WTC11 (cell line): ENCODE measurements at regions not wholly inside any gene's neighbourhood (a gene's known extent, or its start where the extent isn't known, plus 50 kb on each side); places are given as distances from the start of the nearest gene placed in this dataset.

Source experiments
- ATAC-seq: fragments of 200-7000 bp; cut with Tn5 transposase; 2 replicates; pipeline ENCODE4 v1.10.0; 2021; ENCODE audit warnings: mild to moderate bottlenecking, moderate library complexity
- CTCF ChIA-PET: fragments of 300-600 bp; sonication (Branson Sonifier 250); formaldehyde crosslinking; loops from one replicate; lab custom pipeline; 2021; ENCODE audit warnings: antibody characterized with exemption; lab: Charles Lee
- POLR2A ChIA-PET: fragments of 350-600 bp; sonication (Branson Sonifier 250); formaldehyde crosslinking; loops from one replicate; lab custom pipeline; 2021; ENCODE audit warnings: antibody characterized with exemption; lab: Charles Lee
- DNase-seq: peaks from one replicate; pipeline ENCODE4 v3.0.0; 2021; ENCODE audit warnings: low spot score
- H3K27ac Mint-ChIP-seq: 2 replicates; pipeline ENCODE4 v1.8.0; 2021; ENCODE audit warnings: mixed read lengths
- H3K27me3 Mint-ChIP-seq: 2 replicates; pipeline ENCODE4 v1.8.0; 2021; ENCODE audit warnings: low read depth, mild to moderate bottlenecking, moderate library complexity, mixed read lengths
- H3K36me3 Mint-ChIP-seq: 2 replicates; pipeline ENCODE4 v1.8.0; 2021; ENCODE audit warnings: mixed read lengths
- H3K4me1 Mint-ChIP-seq: 2 replicates; pipeline ENCODE4 v1.8.0; 2022; ENCODE audit warnings: mixed read lengths
- H3K4me3 Mint-ChIP-seq: 2 replicates; pipeline ENCODE4 v1.8.0; 2021; ENCODE audit warnings: mild to moderate bottlenecking, moderate library complexity, mixed read lengths
- H3K9me3 Mint-ChIP-seq: 2 replicates; pipeline ENCODE4 v1.8.0; 2021; ENCODE audit warnings: mixed read lengths
- AFF4 ChIP-seq: sonication (generic); formaldehyde crosslinking; IDR thresholded peaks from 2 replicates; pipeline ENCODE4 v1.8.1; 2023; ENCODE audit warnings: mild to moderate bottlenecking, missing genetic modification reagents, borderline replicate concordance
- ARID4B ChIP-seq: sonication (generic); formaldehyde crosslinking; IDR thresholded peaks from 2 replicates; pipeline ENCODE4 v1.8.0; 2023; ENCODE audit warnings: missing genetic modification reagents, mild to moderate bottlenecking, borderline replicate concordance
- CREB1 ChIP-seq: sonication (generic); formaldehyde crosslinking; IDR thresholded peaks from 2 replicates; pipeline ENCODE4 v1.8.0; 2023; ENCODE audit warnings: mild to moderate bottlenecking, missing genetic modification reagents
- E2F1 ChIP-seq: sonication (generic); formaldehyde crosslinking; IDR thresholded peaks from 2 replicates; pipeline ENCODE4 v1.8.0; 2022; ENCODE audit warnings: mild to moderate bottlenecking, missing genetic modification reagents
- ELF4 ChIP-seq: sonication (generic); formaldehyde crosslinking; IDR thresholded peaks from 2 replicates; pipeline ENCODE4 v1.8.1; 2022; ENCODE audit warnings: low read depth, mild to moderate bottlenecking, moderate library complexity, missing genetic modification reagents
- FOXK1 ChIP-seq: sonication (generic); formaldehyde crosslinking; IDR thresholded peaks from 2 replicates; pipeline ENCODE4 v1.8.0; 2022; ENCODE audit warnings: mild to moderate bottlenecking, moderate library complexity, missing genetic modification reagents
- GRHL2 ChIP-seq: fragments of 250-450 bp; sonication (Bioruptor Pico); IDR thresholded peaks from 2 replicates; pipeline ENCODE4 v1.8.0; 2022; ENCODE audit warnings: mild to moderate bottlenecking, moderate library complexity; ENCODE audit not compliant: insufficient replicate concordance, severe bottlenecking
- GTF2I ChIP-seq: fragments of 250-450 bp; sonication (Bioruptor Pico); conservative IDR thresholded peaks from 2 replicates; pipeline ENCODE4 v1.4.0; 2021; ENCODE audit warnings: mild to moderate bottlenecking
- HMGA2 ChIP-seq: fragments of 250-450 bp; sonication (Bioruptor Pico); IDR thresholded peaks from 2 replicates; pipeline ENCODE4 v1.4.0; 2021; ENCODE audit warnings: mild to moderate bottlenecking, moderate library complexity
- HMGXB4 ChIP-seq: sonication (generic); formaldehyde crosslinking; IDR thresholded peaks from 2 replicates; pipeline ENCODE4 v1.8.1; 2023; ENCODE audit warnings: mild to moderate bottlenecking, moderate library complexity, missing genetic modification reagents
- JAZF1 ChIP-seq: fragments of 250-450 bp; sonication (Bioruptor Pico); IDR thresholded peaks from 2 replicates; pipeline ENCODE4 v1.9.0; 2021; ENCODE audit warnings: moderate library complexity, mild to moderate bottlenecking, inconsistent platforms
- JUN ChIP-seq: sonication (generic); formaldehyde crosslinking; IDR thresholded peaks from 2 replicates; pipeline ENCODE4 v1.8.0; 2023; ENCODE audit warnings: mild to moderate bottlenecking, missing genetic modification reagents
- NFE2L1 ChIP-seq: sonication (generic); formaldehyde crosslinking; IDR thresholded peaks from 2 replicates; pipeline ENCODE4 v1.8.1; 2023; ENCODE audit warnings: missing genetic modification reagents
- NR1H2 ChIP-seq: sonication (generic); formaldehyde crosslinking; IDR thresholded peaks from 2 replicates; pipeline ENCODE4 v1.9.0; 2021; ENCODE audit warnings: mild to moderate bottlenecking, moderate library complexity, missing genetic modification reagents
- NR2C2 ChIP-seq: sonication (generic); formaldehyde crosslinking; IDR thresholded peaks from 2 replicates; pipeline ENCODE4 v1.8.0; 2022; ENCODE audit warnings: mild to moderate bottlenecking, missing genetic modification reagents
- SOX15 ChIP-seq: fragments of 250-450 bp; sonication (Bioruptor Pico); IDR thresholded peaks from 2 replicates; pipeline ENCODE4 v1.9.0; 2021; ENCODE audit warnings: mild to moderate bottlenecking
- TCF7 ChIP-seq: sonication (generic); formaldehyde crosslinking; IDR thresholded peaks from 2 replicates; pipeline ENCODE4 v1.8.0; 2022; ENCODE audit warnings: mild to moderate bottlenecking, low read depth, missing genetic modification reagents, moderate library complexity
- TEAD4 ChIP-seq: sonication (generic); formaldehyde crosslinking; IDR thresholded peaks from 2 replicates; pipeline ENCODE4 v1.8.0; 2022; ENCODE audit warnings: mild to moderate bottlenecking, missing genetic modification reagents
- TP53 ChIP-seq: sonication (generic); formaldehyde crosslinking; IDR thresholded peaks from 2 replicates; pipeline ENCODE4 v1.8.1; 2023; ENCODE audit warnings: mild to moderate bottlenecking, missing genetic modification reagents
- ZNF138 ChIP-seq: sonication (generic); formaldehyde crosslinking; conservative IDR thresholded peaks from 2 replicates; pipeline ENCODE4 v1.8.1; 2022; ENCODE audit warnings: mild to moderate bottlenecking, moderate library complexity, missing genetic modification reagents
- ZNF317 ChIP-seq: sonication (generic); formaldehyde crosslinking; IDR thresholded peaks from 2 replicates; pipeline ENCODE4 v1.8.1; 2023; ENCODE audit warnings: low read depth, mild to moderate bottlenecking, moderate library complexity, missing genetic modification reagents, borderline replicate concordance
- ZNF416 ChIP-seq: fragments of 250-450 bp; sonication (Bioruptor Pico); IDR thresholded peaks from 2 replicates; pipeline ENCODE4 v1.9.0; 2021; ENCODE audit warnings: mild to moderate bottlenecking, inconsistent platforms
- ZNF423 ChIP-seq: fragments of 250-450 bp; sonication (Bioruptor Pico); IDR thresholded peaks from 2 replicates; pipeline ENCODE4 v2.1.2; 2022; ENCODE audit warnings: mild to moderate bottlenecking, moderate library complexity
- TF ChIP-seq, protein P1 (sequence below): sonication (generic); formaldehyde crosslinking; IDR thresholded peaks from 2 replicates; pipeline ENCODE4 v1.8.0; 2022; ENCODE audit warnings: missing genetic modification reagents

- TF ChIP-seq, protein P1, sequence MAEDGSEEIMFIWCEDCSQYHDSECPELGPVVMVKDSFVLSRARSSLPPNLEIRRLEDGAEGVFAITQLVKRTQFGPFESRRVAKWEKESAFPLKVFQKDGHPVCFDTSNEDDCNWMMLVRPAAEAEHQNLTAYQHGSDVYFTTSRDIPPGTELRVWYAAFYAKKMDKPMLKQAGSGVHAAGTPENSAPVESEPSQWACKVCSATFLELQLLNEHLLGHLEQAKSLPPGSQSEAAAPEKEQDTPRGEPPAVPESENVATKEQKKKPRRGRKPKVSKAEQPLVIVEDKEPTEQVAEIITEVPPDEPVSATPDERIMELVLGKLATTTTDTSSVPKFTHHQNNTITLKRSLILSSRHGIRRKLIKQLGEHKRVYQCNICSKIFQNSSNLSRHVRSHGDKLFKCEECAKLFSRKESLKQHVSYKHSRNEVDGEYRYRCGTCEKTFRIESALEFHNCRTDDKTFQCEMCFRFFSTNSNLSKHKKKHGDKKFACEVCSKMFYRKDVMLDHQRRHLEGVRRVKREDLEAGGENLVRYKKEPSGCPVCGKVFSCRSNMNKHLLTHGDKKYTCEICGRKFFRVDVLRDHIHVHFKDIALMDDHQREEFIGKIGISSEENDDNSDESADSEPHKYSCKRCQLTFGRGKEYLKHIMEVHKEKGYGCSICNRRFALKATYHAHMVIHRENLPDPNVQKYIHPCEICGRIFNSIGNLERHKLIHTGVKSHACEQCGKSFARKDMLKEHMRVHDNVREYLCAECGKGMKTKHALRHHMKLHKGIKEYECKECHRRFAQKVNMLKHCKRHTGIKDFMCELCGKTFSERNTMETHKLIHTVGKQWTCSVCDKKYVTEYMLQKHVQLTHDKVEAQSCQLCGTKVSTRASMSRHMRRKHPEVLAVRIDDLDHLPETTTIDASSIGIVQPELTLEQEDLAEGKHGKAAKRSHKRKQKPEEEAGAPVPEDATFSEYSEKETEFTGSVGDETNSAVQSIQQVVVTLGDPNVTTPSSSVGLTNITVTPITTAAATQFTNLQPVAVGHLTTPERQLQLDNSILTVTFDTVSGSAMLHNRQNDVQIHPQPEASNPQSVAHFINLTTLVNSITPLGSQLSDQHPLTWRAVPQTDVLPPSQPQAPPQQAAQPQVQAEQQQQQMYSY (CRISPR knock-in tag) = no peak
- no peak for TF ChIP-seq JUN (CRISPR knock-in tag)
- no peak for TF ChIP-seq ARID4B (CRISPR knock-in tag)
- no peak for TF ChIP-seq SOX15 (CRISPR knock-in tag)
- TF ChIP-seq ZNF317 (CRISPR knock-in tag) = no peak
- TF ChIP-seq ZNF416 (CRISPR knock-in tag) = no peak
- TF ChIP-seq HMGA2 (CRISPR knock-in tag) = no peak
- TF ChIP-seq NR1H2 (CRISPR knock-in tag) = no peak
Observed at GRCh38 chr10:28434063-28434462, 98.9 kb upstream of the WAC start (continued).

DNA sequence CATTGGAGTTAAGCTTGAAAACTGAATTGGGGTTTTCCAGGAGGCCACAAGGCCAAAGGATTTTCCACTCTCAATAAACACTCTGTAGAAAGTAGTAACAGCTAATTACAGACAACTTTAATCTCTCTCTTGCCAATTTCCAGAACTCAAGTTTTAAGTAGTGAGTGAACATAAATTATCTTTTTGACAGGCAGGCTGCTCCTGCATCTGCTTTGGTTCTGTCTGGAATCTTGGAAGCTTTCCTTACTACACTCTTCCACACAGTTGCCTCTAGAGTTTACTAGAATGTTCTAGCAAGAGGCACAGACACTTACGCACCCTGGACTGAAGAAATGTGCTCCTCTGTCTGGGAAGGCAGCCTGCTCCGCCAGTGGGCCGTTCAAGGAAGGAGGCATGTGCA, 90.5 kb upstream of the WAC start:
- no peaks in the 10 kb centered on the region for H3K36me3 Mint-ChIP-seq
- POLR2A ChIA-PET = no interaction called here
- no peaks in the 10 kb centered on the region for H3K27me3 Mint-ChIP-seq
- CTCF ChIA-PET = interaction anchor here (0.7 to 0.8 kb wide), 2 partner anchors 11 to 673 kb away, joined by 3 to 5 read pairs; no protein-coding TSS in a partner anchor
- peaks cover 7% of the 10 kb centered on the region for H3K4me1 Mint-ChIP-seq
- H3K27ac Mint-ChIP-seq = no peak overlapping the region
- no peak for DNase-seq
- H3K4me3 Mint-ChIP-seq = no peak overlapping the region
- H3K9me3 Mint-ChIP-seq = no peaks in the 10 kb centered on the region
- no peak for ATAC-seq
- TF ChIP-seq NR2C2 (CRISPR knock-in tag) (no peak), CREB1 (no peak), ELF4 (CRISPR knock-in tag) (no peak), TEAD4 (CRISPR knock-in tag) (no peak), E2F1 (CRISPR knock-in tag) (no peak), TP53 (no peak), AFF4 (CRISPR knock-in tag) (no peak), NFE2L1 (CRISPR knock-in tag) (no peak), GTF2I (CRISPR knock-in tag) (no peak), HMGXB4 (CRISPR knock-in tag) (no peak), TCF7 (CRISPR knock-in tag) (no peak), GRHL2 (CRISPR knock-in tag) (no peak), JAZF1 (CRISPR knock-in tag) (no peak), ZNF317 (CRISPR knock-in tag) (no peak), ZNF423 (no peak), ZNF138 (CRISPR knock-in tag) (no peak), FOXK1 (CRISPR knock-in tag) (no peak)
